ENCODE measurements at regions not wholly inside any gene's neighbourhood (a gene's known extent, or its start where the extent isn't known, plus 50 kb on each side); places are given as distances from the start of the nearest gene placed in this dataset.
"Not testable (repeated sequence)": the region's sequence is repeated elsewhere in the genome, so short reads cannot be mapped to it uniquely, and the experiment has no call there.

DNA sequence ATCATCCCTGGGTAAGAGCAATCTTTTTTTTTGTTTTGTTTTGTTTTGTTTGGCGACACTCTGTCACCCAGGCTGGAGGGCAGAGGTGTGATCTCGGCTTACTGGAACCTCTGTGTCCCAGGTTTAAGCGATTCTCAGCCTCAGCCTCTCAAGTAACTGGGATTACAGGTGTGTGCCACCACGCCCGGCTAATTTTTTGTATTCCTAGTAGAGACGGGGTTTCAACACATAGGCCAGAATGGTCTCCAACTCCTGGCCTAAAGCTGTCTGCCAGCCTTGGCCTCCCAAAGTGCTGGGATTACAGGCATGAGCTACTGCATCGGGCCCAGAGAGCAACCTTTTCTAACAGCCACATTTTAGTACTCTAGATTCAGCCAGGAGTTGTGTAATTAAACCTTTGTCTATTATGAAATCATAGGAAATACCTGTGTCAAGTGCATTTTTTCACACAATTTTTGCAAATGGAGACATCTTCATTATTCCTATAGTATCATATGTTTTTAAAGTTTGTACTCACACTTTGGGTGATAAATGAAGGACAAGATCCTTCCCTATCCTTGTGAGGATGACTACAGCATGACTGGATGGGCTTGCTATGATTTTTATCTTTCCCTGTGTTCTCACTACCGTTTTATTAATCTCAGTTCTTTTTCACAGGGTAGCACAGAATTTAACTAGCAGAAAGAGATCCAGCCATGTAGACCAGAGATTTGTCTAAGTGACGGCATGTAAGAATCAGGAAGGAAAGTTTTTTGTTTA is 82.6 kb downstream of the OR2B2 start:
- Histone ChIP-seq H3K36me3 (ENCODE audit: control insufficient read depth, insufficient read depth, low read length) (no peaks in the 10 kb centered on the region), H3K9me3 (ENCODE audit: control insufficient read depth, insufficient read depth, low read depth, low read length) (no peaks in the 10 kb centered on the region), H3K4me1 (ENCODE audit: control insufficient read depth, extremely low read depth, insufficient read depth, low read length) (no peaks in the 10 kb centered on the region), H2AFZ (ENCODE audit: low read length) (no peak overlapping the region), H3K27ac (ENCODE audit: insufficient read depth, low read length) (peak overlapping the region; percentile 85), H4K20me1 (ENCODE audit: control insufficient read depth, extremely low read depth, insufficient read depth, low read length) (no peaks in the 10 kb centered on the region), H3K4me3 (replicated peaks in 1 of 4; ENCODE audit: control extremely low read depth in 1 of 4, insufficient read depth in 1 of 4, low read depth in 3 of 4, low read length in 4 of 4) (peak overlapping the region; percentile 72 to 94 (median 80)), H3K4me2 (ENCODE audit: extremely low read depth, insufficient read depth, low read length) (peak overlapping the region; percentile 64), H3K27me3 (ENCODE audit: control insufficient read depth, insufficient read depth, low read length) (no peaks in the 10 kb centered on the region), H3K79me2 (ENCODE audit: control insufficient read depth, insufficient read depth, low read length) (no peaks in the 10 kb centered on the region), H3K9ac (ENCODE audit: insufficient read depth, low read length) (no peak overlapping the region)
- TF ChIP-seq, protein P1, sequence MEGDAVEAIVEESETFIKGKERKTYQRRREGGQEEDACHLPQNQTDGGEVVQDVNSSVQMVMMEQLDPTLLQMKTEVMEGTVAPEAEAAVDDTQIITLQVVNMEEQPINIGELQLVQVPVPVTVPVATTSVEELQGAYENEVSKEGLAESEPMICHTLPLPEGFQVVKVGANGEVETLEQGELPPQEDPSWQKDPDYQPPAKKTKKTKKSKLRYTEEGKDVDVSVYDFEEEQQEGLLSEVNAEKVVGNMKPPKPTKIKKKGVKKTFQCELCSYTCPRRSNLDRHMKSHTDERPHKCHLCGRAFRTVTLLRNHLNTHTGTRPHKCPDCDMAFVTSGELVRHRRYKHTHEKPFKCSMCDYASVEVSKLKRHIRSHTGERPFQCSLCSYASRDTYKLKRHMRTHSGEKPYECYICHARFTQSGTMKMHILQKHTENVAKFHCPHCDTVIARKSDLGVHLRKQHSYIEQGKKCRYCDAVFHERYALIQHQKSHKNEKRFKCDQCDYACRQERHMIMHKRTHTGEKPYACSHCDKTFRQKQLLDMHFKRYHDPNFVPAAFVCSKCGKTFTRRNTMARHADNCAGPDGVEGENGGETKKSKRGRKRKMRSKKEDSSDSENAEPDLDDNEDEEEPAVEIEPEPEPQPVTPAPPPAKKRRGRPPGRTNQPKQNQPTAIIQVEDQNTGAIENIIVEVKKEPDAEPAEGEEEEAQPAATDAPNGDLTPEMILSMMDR (conservative IDR thresholded peaks at IDR 0.05 in 1 of 2, IDR thresholded peaks at IDR 0.05 in 1 of 2; ENCODE audit: low read depth in 1 of 2, low read length in 2 of 2): no peak
- no peak for TF ChIP-seq EZH2 (IDR thresholded peaks at IDR 0.05; ENCODE audit: low read length, missing control alignments)
- DNase-seq (ENCODE audit: low read depth in 2 of 2): no peak

- H3K79me2 ChIP-seq (ENCODE audit: control insufficient read depth, insufficient read depth, low read length); H3K27ac ChIP-seq (ENCODE audit: insufficient read depth, low read length); H3K27me3 ChIP-seq (ENCODE audit: control insufficient read depth, insufficient read depth, low read length); H3K4me2 ChIP-seq (ENCODE audit: extremely low read depth, insufficient read depth, low read length); H3K4me3 ChIP-seq (replicated peaks in 1 of 4; ENCODE audit: control extremely low read depth in 1 of 4, insufficient read depth in 1 of 4, low read depth in 3 of 4, low read length in 4 of 4); H3K9ac ChIP-seq (ENCODE audit: insufficient read depth, low read length); H4K20me1 ChIP-seq (ENCODE audit: control insufficient read depth, extremely low read depth, insufficient read depth, low read length); H3K36me3 ChIP-seq (ENCODE audit: control insufficient read depth, insufficient read depth, low read length); DNase-seq (ENCODE audit: low read depth in 2 of 2); H3K4me1 ChIP-seq (ENCODE audit: control insufficient read depth, extremely low read depth, insufficient read depth, low read length); H3K9me3 ChIP-seq (ENCODE audit: control insufficient read depth, insufficient read depth, low read depth, low read length); H2AFZ ChIP-seq (ENCODE audit: low read length): not testable (repeated sequence)
Observed at GRCh38 chr6:27827477-27827876, 84.7 kb downstream of the OR2B2 start.

DNA sequence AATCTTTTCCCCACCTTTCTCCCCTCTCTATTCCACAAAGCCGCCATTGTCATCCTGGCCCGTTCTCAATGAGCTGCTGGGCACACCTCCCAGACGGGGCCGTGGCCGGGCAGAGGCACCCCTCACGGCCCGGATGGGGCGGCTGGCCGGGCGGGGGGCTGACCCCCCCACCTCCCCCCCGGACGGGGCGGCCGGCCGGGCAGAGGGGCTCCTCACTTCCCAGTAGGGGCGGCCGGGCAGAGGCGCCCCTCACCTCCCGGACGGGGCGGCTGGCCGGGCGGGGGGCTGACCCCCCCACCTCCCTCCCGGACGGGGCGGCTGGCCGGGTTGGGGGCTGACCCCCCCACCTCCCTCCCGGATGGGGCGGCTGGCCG is 85.6 kb downstream of the OR2B2 start:
- DNase-seq (ENCODE audit: low read depth in 2 of 2); H3K9ac ChIP-seq (ENCODE audit: insufficient read depth, low read length); H3K79me2 ChIP-seq (ENCODE audit: control insufficient read depth, insufficient read depth, low read length); H3K27ac ChIP-seq (ENCODE audit: insufficient read depth, low read length); H4K20me1 ChIP-seq (ENCODE audit: control insufficient read depth, extremely low read depth, insufficient read depth, low read length); H3K4me3 ChIP-seq (replicated peaks in 1 of 4; ENCODE audit: control extremely low read depth in 1 of 4, insufficient read depth in 1 of 4, low read depth in 3 of 4, low read length in 4 of 4); H3K4me1 ChIP-seq (ENCODE audit: control insufficient read depth, extremely low read depth, insufficient read depth, low read length); H3K9me3 ChIP-seq (ENCODE audit: control insufficient read depth, insufficient read depth, low read depth, low read length); H3K27me3 ChIP-seq (ENCODE audit: control insufficient read depth, insufficient read depth, low read length); H3K4me2 ChIP-seq (ENCODE audit: extremely low read depth, insufficient read depth, low read length); H3K36me3 ChIP-seq (ENCODE audit: control insufficient read depth, insufficient read depth, low read length); H2AFZ ChIP-seq (ENCODE audit: low read length): not testable (repeated sequence)

- not testable (repeated sequence) for H3K4me2 ChIP-seq (ENCODE audit: extremely low read depth, insufficient read depth, low read length); H3K4me1 ChIP-seq (ENCODE audit: control insufficient read depth, extremely low read depth, insufficient read depth, low read length); H3K36me3 ChIP-seq (ENCODE audit: control insufficient read depth, insufficient read depth, low read length); H4K20me1 ChIP-seq (ENCODE audit: control insufficient read depth, extremely low read depth, insufficient read depth, low read length); H3K79me2 ChIP-seq (ENCODE audit: control insufficient read depth, insufficient read depth, low read length); H3K27ac ChIP-seq (ENCODE audit: insufficient read depth, low read length); H3K27me3 ChIP-seq (ENCODE audit: control insufficient read depth, insufficient read depth, low read length); H2AFZ ChIP-seq (ENCODE audit: low read length); H3K9ac ChIP-seq (ENCODE audit: insufficient read depth, low read length); DNase-seq (ENCODE audit: low read depth in 2 of 2); H3K9me3 ChIP-seq (ENCODE audit: control insufficient read depth, insufficient read depth, low read depth, low read length)
- H3K4me3 ChIP-seq (replicated peaks in 1 of 4; ENCODE audit: control extremely low read depth in 1 of 4, insufficient read depth in 1 of 4, low read depth in 3 of 4, low read length in 4 of 4): peak overlapping the region in 1 of 4 experiments; percentile 89
Observed at GRCh38 chr6:27825848-27826611, 86.2 kb downstream of the OR2B2 start.
